RWPE1 (cell line): ENCODE measurements at regions not wholly inside any gene's neighbourhood (a gene's known extent, or its start where the extent isn't known, plus 50 kb on each side); places are given as distances from the start of the nearest gene placed in this dataset.

ENCODE experiments used
- CTCF ChIA-PET: fragments of 350-600 bp; sonication (Branson Sonifier 250); formaldehyde crosslinking; extraction: SDS; loops from one replicate; lab custom pipeline; 2021; lab: Yijun Ruan, JAX
- POLR2A ChIA-PET: fragments of 400-600 bp; formaldehyde crosslinking; extraction: SDS; loops from one replicate; lab custom pipeline; 2020; ENCODE audit warnings: antibody characterized with exemption; ENCODE audit not compliant: low non-redundant PET; lab: Yijun Ruan, JAX
- DNase-seq: peaks from one replicate; pipeline ENCODE4 v3.0.0; 2012; ENCODE audit warnings: low spot score
- H3K27ac ChIP-seq: fragments of 450-650 bp; 2 replicates; pipeline ENCODE4 v1.5.1; 2017
- TF ChIP-seq, protein P1 (sequence below): fragments of 450-650 bp; conservative IDR thresholded peaks from 2 replicates; pipeline ENCODE4 v1.5.1; 2017; ENCODE audit warnings: low read depth, mild to moderate bottlenecking

DNA sequence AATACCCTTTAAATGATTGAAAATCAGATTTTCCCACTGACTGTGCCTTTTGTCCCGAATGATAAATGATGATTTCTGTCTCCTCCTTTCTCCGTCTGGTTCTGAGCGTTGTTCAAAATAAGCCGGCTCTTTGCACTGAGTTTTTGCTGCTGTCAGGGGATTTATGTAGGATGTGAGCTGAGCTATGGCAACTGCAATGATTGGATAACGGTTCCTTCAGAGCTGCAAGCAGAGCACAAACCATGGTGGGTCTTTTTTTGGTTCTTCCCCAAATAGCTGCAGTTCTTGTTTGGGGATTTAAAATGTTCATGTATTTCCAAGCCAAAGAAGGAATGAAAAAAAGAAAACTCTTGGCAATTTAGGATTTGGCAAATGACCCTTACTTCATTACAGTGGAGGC, 124.5 kb upstream of the CASK start:
- TF ChIP-seq, protein P1, sequence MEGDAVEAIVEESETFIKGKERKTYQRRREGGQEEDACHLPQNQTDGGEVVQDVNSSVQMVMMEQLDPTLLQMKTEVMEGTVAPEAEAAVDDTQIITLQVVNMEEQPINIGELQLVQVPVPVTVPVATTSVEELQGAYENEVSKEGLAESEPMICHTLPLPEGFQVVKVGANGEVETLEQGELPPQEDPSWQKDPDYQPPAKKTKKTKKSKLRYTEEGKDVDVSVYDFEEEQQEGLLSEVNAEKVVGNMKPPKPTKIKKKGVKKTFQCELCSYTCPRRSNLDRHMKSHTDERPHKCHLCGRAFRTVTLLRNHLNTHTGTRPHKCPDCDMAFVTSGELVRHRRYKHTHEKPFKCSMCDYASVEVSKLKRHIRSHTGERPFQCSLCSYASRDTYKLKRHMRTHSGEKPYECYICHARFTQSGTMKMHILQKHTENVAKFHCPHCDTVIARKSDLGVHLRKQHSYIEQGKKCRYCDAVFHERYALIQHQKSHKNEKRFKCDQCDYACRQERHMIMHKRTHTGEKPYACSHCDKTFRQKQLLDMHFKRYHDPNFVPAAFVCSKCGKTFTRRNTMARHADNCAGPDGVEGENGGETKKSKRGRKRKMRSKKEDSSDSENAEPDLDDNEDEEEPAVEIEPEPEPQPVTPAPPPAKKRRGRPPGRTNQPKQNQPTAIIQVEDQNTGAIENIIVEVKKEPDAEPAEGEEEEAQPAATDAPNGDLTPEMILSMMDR, result no peak
- CTCF ChIA-PET, result no interaction called here
- DNase-seq, result no peak
- POLR2A ChIA-PET, result no interaction called here
- H3K27ac ChIP-seq, result no peak overlapping the region

DNA sequence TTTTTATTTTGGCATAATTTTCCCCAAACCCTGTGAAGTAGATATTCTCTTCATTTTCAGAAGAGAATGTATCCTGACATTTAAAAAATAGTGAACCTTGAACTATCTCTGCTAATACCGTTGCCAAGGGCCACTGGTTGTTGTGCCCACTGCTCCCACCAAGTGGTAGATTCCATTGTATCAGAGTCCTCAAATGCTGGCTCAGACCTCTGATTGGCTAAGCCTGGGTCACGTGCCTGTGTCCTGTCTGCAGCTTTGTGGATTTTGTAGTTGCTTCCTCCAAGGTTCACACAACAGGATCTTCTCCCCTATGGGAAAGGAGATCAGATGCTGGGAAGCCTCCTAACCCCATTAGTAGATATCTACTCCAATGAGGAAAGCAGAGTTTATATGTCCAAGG, 104.8 kb upstream of the CASK start:
- ChIA-PET CTCF (no interaction called here), POLR2A (no interaction called here)
- DNase-seq, result no peak
- no peak overlapping the region for H3K27ac ChIP-seq
- TF ChIP-seq, protein P1, result no peak

DNA sequence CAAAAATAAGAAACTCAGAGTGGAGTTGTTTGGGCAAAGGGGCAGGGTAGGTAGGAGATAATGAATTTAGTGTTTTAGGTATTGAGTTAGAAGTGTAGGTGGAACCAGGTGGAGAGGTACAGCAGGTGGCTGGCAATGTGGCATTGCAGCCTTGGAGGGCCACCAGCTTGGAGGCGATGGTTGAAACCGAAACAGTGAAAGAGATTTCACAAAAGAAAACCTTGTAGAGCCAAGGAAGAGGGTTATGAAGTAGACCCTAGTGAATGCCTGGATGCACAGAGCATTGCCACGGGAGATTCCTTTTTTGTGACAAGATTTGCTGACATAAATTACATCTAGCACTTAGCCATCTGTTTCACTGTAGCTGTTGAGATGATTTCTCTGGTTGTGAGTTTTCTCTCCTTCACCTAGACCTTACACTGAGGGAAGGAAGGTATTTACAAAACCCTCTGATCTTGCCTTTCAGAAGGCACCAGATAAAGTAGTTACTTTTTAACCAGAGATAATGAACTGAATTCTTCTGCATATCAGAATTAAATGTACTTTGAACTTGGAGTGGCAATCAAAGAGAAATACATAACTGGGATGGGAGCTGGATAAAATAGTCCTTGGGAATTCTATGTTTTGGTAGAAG, 104.1 kb upstream of the CASK start:
- no peak overlapping the region for H3K27ac ChIP-seq
- ChIA-PET CTCF (no interaction called here), POLR2A (no interaction called here)
- TF ChIP-seq, protein P1, result no peak
- no peak for DNase-seq

DNA sequence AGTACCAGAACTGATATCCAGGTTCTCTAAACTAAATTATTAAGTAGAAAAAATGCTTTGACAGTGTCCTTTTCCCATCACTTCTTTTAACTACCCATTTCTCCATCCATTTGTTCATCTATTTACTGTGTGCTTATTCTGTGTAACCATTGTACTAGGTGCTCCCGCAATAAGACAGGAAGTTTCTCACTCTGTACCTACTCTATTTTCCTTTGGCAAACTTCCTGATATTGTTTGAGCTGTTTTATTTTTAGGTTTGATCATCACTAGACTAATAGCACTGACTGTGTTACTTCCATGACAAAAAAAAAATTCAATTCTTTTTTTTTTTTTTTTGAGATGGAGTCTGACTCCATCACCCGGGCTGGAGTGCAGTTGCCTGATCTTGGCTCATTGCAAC, 102.5 kb upstream of the CASK start:
- ChIA-PET POLR2A (no interaction called here), CTCF (interaction anchor here (0.5 kb wide), 1 partner anchor 117 kb away, joined by 4 read pairs; no protein-coding TSS in a partner anchor)
- TF ChIP-seq, protein P1, result no peak
- DNase-seq, result no peak
- no peak overlapping the region for H3K27ac ChIP-seq

DNA sequence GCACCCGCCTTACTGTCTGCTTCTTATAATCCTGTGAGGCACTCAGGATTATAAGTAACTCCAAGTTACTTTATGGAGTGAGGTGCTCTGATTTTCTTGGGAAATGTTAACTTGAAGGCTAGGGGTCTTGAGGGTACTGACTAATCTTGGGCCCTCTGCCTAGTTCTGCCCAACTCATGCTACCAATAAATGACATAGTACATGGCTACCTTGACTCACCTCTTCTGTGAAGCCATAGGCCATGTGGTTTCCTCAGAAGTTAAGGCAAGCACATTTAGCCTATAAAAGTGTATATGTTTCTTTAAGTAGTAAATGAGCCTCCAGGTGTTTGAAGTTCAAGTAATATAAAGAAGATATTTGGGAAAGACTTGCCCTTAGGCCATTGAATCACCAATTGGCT, 99.8 kb upstream of the CASK start:
- TF ChIP-seq, protein P1, result no peak
- ChIA-PET POLR2A (no interaction called here), CTCF (no interaction called here)

DNA sequence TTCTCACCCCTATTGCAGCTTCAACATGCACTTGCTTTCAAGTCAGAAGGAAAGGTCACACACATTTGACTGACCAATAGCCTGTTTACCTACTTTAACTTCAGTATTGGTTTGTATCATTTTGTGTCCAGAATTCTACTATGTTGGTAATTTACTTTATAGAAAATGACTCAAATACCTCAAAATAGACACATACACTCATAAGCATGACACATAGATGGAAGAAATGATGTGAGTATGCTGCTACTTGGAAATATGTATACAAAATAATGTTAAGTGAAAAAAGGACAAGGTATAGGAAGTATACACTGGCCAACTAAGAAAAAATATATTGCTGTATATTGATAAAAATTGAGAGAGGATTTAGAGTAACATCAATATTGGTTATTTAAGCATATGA, 98.8 kb upstream of the CASK start:
- TF ChIP-seq, protein P1, result no peak
- ChIA-PET POLR2A (no interaction called here), CTCF (no interaction called here)
- no peak for DNase-seq
- no peak overlapping the region for H3K27ac ChIP-seq

More for the DNA sequence above, 99.8 kb upstream of the CASK start:
- DNase-seq, result no peak
- no peak overlapping the region for H3K27ac ChIP-seq
